Pons (tissue), 1 donor: ENCODE measurements at regions not wholly inside any gene's neighbourhood (a gene's known extent, or its start where the extent isn't known, plus 50 kb on each side); places are given as distances from the start of the nearest gene placed in this dataset.
"Not testable (repeated sequence)": the region's sequence is repeated elsewhere in the genome, so short reads cannot be mapped to it uniquely, and the experiment has no call there.

ENCODE experiments used
- DNase-seq: peaks from one replicate; pipeline ENCODE4 v3.0.0-alpha.2; 2016; ENCODE audit warnings: low spot score

DNA sequence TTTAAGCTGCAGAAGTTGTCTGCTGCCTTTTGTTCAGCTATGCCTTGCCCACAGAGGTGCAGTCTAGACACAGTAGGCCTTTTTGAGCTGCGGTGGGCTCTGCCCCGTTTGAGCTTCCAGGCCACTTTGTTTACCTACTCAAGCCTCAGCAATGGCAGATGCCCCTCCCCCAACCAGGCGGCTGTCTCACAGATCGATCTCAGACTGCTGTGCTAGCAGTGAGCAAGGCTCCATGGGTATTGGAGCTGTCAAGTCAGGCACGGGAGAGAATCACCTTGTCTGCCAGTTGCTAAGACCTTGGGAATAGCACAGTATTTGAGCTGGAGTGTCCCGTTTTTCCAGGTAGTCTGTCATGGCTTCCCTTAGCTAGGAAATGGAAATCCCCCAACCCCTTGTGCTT, 587.8 kb upstream of the CLINT1 start:
- DNase-seq = not testable (repeated sequence)

DNA sequence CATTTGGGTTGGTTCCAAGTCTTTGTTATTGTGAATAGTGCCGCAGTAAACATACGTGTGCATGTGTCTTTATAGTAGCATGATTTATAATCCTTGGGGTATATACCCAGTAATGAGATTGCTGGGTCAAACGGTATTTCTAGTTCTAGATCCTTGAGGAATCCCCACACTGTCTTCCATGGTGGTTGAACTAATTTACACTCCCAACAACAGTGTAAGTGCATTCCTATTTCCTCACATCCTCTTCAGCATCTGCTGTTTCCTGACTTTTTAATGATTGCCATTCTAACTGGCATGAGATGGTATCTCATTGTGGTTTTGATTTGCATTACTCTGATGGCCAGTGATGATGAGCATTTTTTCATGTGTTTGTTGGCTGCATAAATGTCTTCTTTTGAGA, 580.3 kb upstream of the CLINT1 start:
- DNase-seq = not testable (repeated sequence)

GRCh38 chr5:158436271-158437065, 577.5 kb upstream of the CLINT1 start:
- no peak for DNase-seq

DNA sequence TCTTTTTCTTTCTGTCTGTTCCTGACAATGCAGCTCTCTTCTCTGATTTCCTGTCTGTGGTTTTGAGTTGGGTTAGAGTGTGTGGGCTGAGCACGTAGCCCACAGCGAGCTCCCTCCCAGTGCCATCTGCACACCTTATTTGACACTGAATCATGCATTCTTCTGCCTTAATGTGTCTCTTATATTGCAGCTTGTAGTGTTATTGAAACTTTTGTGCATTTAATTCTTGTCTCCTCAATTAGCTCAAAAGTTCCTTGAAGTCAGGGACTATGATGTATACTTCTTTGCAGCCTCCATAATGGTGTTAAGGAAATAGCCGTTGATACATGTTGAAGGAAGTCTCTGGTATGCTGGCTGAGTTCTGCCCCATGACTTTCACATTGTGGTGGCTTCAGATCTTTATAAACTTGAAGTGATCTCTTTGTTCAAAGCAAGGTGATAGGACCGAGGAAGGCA, 576.2 kb upstream of the CLINT1 start:
- DNase-seq = no peak

DNA sequence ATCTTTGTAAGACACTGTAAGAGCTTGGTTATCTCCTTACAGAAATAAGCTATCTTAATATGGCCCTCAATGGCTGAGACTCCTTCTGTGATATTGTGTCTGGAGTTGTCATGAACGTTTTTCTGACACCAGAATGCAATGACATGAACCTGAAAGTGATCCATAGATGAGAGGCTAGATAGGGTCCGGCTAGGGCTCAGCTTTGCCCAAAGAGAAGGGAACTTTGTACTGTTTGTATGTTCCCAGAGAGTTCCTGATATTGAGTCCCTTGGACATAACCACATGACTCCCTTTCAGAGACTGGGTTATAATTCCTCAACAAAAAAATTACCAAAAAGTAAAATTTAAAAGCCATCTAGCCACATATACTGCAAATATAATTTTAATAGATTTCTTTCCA, 575.8 kb upstream of the CLINT1 start:
- DNase-seq = no peak

GRCh38 chr5:158433634-158434033, 574.7 kb upstream of the CLINT1 start:
- no peak for DNase-seq

DNA sequence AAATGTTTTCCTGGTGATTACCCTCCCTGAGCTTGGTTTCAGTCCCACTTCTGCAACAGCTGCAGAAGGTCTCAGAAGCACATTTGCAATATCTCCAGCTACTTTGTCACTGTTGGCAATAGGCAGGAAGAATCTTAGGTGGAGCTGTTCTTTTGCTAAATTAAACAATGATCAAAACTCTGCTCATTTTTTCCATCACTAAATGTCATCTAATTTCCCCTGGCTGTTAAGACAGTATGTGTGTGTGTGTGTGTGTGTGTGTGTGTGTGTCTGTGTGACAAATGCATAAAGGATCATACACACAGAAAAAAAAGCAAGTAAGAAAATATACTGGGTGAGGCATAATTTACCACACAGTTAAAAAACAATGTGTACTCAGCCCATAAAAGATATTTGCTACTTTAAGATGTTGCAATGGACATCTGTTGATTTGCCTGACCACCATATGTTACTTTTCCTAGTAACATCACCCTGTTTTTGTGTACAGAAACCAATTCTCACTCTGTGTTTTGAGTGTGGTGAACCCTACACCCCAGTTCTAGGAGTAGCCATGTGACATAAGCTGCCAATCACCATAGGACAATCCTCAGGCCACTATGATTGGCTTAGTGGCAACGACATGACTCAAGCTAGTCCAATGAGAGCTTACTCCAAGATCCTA, 572.6 kb upstream of the CLINT1 start:
- DNase-seq = no peak

- DNase-seq = no peak
These were observed 571.8 kb upstream of the CLINT1 start for GRCh38 chr5:158430798-158431167.

GRCh38 chr5:158430166-158430797, 571.3 kb upstream of the CLINT1 start:
- no peak for DNase-seq

DNA sequence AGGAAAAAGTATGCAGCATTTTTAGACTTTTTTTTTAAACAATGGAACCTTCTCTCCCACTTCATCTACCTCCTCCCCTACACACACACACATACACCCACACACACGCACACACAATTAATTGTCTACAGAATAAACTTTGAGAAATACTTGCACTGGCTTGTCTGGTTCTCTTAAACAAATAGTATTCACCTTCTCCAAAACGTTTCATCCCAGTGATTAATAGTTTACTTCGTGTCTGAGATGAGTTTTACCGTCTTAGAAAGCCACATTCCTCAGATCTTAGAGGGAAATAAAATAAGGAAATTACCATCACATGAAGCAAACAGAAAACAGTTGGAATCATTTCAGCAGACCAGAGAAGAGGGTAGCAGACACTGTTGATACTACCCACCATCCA, 570.6 kb upstream of the CLINT1 start:
- no peak for DNase-seq

DNA sequence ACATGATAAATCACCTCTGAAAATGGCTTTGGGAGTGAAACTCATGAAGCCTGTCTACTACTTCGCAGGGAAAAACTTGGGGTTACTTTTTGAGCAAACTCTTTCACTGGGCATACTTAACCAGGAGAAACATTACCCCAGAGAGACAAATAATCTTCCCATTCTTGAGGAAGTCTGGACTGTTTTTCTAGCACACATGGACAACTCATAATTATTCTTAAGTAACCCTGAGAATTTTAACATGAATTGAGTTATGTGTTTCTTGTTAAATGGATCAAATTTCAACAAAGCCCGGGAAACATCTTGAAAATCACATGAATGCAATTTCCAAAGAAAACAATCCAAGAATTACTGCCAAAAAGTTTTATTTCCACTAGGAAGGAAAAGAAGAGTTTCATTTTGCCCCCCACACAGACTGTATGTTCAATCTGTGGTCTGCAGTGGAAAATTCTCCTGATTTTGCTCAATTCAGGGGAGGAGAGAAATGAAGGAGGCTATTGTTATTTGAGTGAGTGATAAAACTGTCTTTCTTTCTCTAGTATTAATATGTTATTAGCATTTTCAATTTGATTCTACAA, 564.8 kb upstream of the CLINT1 start:
- DNase-seq = no peak

- no peak for DNase-seq
These were observed 563.9 kb upstream of the CLINT1 start for GRCh38 chr5:158422653-158423515.

DNA sequence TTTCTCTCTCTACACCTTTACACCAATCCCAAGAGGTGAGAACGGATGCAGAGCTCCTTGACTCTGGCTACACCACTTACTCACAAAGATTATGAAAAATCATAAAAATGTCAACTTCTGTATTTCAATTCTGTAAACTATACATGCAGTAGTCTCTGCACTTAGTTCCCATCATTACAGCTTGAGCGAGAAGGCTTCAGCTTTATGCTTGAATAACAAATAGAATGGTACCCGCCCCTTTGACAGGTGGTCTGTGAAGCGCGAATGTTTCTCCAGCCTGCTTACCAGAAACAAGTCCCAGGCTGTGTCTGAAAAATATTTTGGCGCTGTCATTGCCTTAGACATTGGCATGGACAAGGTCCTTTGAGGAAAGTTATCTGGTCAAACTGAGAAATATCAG, 562.4 kb upstream of the CLINT1 start:
- no peak for DNase-seq

- no peak for DNase-seq
These were observed 560.2 kb upstream of the CLINT1 start for GRCh38 chr5:158419186-158419585.

DNA sequence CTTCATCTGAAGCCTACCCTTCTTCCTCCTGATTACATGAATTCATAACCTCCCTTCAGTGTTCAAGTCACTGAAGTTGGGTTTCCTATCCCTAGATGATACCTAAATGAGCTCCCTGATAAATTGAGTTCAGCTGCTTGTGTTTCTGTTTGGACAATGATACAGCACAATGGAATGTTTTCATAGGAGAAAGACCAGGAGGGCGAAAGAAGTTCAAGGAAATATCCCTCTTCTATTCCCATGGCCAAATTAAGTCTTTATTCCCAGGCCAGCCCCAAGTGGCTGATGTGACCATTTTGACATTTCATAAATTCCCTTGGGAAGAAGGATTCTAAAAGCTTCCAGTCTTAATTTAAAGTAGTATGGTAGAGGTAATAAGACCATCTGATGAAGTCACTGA, 555.8 kb upstream of the CLINT1 start:
- DNase-seq = peak; percentile 4

DNA sequence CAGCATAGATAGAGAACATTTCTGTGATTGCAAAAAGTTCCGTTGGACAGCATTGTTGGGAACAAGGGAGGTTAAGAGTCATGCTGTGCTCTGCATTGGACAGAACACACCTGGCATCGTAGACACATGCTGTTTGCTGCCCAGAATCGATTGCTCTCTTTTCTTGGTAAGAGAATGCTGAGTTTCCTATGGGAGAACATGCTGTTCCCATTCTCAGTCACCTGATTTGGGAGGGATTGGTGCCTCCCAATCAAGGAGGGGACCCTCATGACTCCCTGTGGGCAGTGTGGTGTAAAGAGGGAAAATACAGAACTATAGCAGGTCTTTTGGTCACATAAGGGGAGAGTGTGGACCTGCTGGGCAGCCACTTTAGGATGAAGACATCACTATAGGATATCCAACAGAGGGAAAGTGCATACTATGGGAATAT, 555.4 kb upstream of the CLINT1 start:
- DNase-seq = no peak

GRCh38 chr5:158413122-158413680, 554.3 kb upstream of the CLINT1 start:
- DNase-seq = peak; percentile 7

DNA sequence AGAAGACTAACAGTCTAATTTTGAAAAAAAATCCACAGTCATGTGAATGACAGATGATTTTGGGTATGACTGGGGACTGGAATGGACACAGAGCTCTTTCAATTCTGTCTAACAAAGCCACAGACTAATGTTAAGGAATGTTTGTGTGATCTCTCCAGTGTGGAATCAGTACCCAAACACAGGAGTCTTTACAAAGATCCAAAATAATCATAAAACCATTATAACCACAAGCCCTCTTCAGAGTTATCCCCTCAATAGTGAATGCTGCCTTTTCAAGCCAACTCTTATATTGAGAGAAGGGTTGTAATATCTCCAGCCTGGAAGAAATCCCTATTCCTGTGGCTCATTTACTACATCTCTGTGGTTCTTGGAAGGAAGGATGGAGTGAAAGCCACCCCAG, 552.0 kb upstream of the CLINT1 start:
- no peak for DNase-seq

DNA sequence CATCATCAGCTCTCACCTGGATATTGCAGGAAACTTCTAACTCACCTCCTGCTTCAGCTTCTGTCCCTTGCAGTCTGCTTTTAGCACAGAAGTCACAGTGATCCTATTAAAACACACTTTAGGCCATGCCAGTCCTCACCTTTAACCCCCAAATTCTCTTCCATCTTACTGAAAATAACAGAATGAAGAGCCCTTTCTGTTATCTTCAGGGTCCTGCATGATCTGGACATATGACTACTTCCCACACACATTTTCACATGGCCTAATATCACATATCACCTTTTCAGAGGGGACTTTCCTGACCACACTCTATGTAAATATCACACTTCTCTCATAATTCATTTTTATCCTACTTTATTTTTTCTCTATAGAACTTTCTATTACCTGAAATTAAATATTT, 550.6 kb upstream of the CLINT1 start:
- no peak for DNase-seq

DNA sequence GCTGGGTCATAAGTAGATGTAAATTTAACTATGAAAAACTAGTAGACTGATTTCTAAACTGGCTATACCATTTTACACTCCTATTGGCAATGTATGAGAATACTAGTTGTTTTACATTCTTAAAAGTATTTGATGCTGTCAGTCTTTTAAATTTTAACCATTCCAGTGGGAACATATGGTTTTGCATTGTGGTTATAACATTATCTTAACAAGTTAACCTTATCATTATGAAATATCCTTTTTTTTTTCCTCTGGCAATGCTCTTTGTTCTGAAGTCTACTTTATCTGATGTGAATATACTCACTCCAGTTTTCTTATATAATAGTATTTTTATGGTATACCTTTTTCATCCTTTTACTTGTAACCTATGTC, 548.9 kb upstream of the CLINT1 start:
- no peak for DNase-seq
